ENCODE measurements at regions not wholly inside any gene's neighbourhood (a gene's known extent, or its start where the extent isn't known, plus 50 kb on each side); places are given as distances from the start of the nearest gene placed in this dataset.

DNA sequence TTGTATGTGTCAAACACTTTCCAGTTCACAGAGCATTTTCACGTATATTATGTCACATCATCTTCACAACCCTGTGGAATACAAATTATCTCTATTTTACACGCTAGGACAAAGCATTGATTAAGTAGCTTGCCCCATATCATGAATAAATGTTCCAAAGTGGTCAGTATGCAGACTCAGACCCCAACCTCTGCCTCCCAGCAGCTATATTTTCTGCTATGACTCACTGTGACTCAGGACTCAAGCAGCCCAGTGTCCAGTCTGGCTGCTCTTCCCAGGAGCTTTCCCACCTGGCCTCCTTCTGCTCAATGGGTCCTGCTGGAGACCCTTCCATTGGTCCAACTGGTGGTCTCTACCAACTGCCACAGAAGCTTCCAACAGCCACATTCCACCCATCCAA is 56.0 kb upstream of the RAP1A start:
- H3K4me2 ChIP-seq (ENCODE audit: control insufficient read depth, insufficient read depth) = no peak overlapping the region
- no peak overlapping the region for H3K9ac ChIP-seq (ENCODE audit: control insufficient read depth, insufficient read depth, low read length)
- H3K36me3 ChIP-seq (ENCODE audit: control insufficient read depth in 2 of 2, insufficient read depth in 2 of 2, low read length in 1 of 2) = no peaks in the 10 kb centered on the region
- CTCF ChIA-PET = interaction anchor here (0.8 to 1.5 kb wide), 3 partner anchors 8 to 18 kb away, joined by 3 to 5 read pairs (median 3); no protein-coding TSS in a partner anchor
- RAD21 ChIA-PET (ENCODE audit: unreplicated experiment) = no interaction called here
- intact Hi-C loops (cut with micrococcal nuclease; ENCODE audit: unreplicated experiment) = no loop called here
- H3K4me3 ChIP-seq = no peak overlapping the region
- H3K79me2 ChIP-seq (ENCODE audit: control insufficient read depth, insufficient read depth, low read length) = no peaks in the 10 kb centered on the region
- no peaks in the 10 kb centered on the region for H4K20me1 ChIP-seq (ENCODE audit: control insufficient read depth, insufficient read depth)
- no peaks in the 10 kb centered on the region for H3K9me3 ChIP-seq (replicated peaks; ENCODE audit: control insufficient read depth, insufficient read depth, low read length)
- no peaks in the 10 kb centered on the region for H3K4me1 ChIP-seq (ENCODE audit: control insufficient read depth, insufficient read depth, low read length)
- H3K27ac ChIP-seq (ENCODE audit: control insufficient read depth, insufficient read depth) = no peak overlapping the region
- 72% methylated on average over 2 of the region's 2 CpGs for WGBS (ENCODE audit: insufficient coverage, insufficient replicate concordance, low lambda C conversion rate, missing lambda C conversion rate)
- ATAC-seq (no peak), DNase-seq (ENCODE audit: low read depth, low spot score) (no peak), FAIRE-seq (no peak)
- no TSS peak for BruUV-seq (replicated peaks)
- in situ Hi-C loops (cut with MboI) = no loop called here
- no peak overlapping the region for H2AFZ ChIP-seq (ENCODE audit: control insufficient read depth, low read depth, low read length)
- no peak for TF ChIP-seq NFXL1 (IDR thresholded peaks at IDR 0.05; ENCODE audit: borderline replicate concordance)
- no peak for TF ChIP-seq CBX5 (IDR thresholded peaks at IDR 0.05; ENCODE audit: low read depth)
- TF ChIP-seq, protein P1, sequence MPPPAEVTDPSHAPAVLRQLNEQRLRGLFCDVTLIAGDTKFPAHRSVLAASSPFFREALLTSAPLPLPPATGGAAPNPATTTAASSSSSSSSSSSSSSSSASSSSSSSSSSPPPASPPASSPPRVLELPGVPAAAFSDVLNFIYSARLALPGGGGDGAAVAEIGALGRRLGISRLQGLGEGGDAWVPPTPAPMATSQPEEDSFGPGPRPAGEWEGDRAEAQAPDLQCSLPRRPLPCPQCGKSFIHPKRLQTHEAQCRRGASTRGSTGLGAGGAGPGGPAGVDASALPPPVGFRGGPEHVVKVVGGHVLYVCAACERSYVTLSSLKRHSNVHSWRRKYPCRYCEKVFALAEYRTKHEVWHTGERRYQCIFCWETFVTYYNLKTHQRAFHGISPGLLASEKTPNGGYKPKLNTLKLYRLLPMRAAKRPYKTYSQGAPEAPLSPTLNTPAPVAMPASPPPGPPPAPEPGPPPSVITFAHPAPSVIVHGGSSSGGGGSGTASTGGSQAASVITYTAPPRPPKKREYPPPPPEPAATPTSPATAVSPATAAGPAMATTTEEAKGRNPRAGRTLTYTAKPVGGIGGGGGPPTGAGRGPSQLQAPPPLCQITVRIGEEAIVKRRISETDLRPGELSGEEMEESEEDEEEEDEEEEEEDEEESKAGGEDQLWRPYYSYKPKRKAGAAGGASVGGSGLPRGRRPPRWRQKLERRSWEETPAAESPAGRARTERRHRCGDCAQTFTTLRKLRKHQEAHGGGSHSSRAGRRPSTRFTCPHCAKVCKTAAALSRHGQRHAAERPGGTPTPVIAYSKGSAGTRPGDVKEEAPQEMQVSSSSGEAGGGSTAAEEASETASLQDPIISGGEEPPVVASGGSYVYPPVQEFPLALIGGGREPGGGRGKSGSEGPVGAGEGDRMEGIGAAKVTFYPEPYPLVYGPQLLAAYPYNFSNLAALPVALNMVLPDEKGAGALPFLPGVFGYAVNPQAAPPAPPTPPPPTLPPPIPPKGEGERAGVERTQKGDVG (CRISPR knock-in tag; IDR thresholded peaks at IDR 0.05) = no peak
- TF ChIP-seq, protein P2, sequence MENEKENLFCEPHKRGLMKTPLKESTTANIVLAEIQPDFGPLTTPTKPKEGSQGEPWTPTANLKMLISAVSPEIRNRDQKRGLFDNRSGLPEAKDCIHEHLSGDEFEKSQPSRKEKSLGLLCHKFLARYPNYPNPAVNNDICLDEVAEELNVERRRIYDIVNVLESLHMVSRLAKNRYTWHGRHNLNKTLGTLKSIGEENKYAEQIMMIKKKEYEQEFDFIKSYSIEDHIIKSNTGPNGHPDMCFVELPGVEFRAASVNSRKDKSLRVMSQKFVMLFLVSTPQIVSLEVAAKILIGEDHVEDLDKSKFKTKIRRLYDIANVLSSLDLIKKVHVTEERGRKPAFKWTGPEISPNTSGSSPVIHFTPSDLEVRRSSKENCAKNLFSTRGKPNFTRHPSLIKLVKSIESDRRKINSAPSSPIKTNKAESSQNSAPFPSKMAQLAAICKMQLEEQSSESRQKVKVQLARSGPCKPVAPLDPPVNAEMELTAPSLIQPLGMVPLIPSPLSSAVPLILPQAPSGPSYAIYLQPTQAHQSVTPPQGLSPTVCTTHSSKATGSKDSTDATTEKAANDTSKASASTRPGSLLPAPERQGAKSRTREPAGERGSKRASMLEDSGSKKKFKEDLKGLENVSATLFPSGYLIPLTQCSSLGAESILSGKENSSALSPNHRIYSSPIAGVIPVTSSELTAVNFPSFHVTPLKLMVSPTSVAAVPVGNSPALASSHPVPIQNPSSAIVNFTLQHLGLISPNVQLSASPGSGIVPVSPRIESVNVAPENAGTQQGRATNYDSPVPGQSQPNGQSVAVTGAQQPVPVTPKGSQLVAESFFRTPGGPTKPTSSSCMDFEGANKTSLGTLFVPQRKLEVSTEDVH (IDR thresholded peaks at IDR 0.05; ENCODE audit: low read depth, partially characterized antibody) = no peak
- no peak for TF ChIP-seq DPF2 (IDR thresholded peaks at IDR 0.05)
- TF ChIP-seq SPI1 (IDR thresholded peaks at IDR 0.05; ENCODE audit: borderline replicate concordance, insufficient read depth, low read depth, low read length) = no peak
- TF ChIP-seq CHD1 (IDR thresholded peaks at IDR 0.05; ENCODE audit: low read depth, low read length) = no peak
- no peak for TF ChIP-seq ZNF217 (IDR thresholded peaks at IDR 0.05)
- TF ChIP-seq KDM1A (IDR thresholded peaks at IDR 0.05; ENCODE audit: borderline replicate concordance) = no peak
- SMC1A ChIA-PET (ENCODE audit: uncharacterized antibody, unreplicated experiment) = interaction anchor here (0.8 to 1.7 kb wide), 6 partner anchors 8 to 186 kb away, joined by 3 to 8 read pairs (median 3); no protein-coding TSS in a partner anchor
- no peaks in the 10 kb centered on the region for H3K27me3 ChIP-seq (replicated peaks in 1 of 2; ENCODE audit: control insufficient read depth in 2 of 2, insufficient read depth in 2 of 2, low read length in 1 of 2)
- POLR2A ChIA-PET = interaction anchor here (1.0 kb wide), 1 partner anchor 20 kb away, joined by 3 read pairs; no protein-coding TSS in a partner anchor

All from GM12878 (cell line).